ENCODE measurements at regions not wholly inside any gene's neighbourhood (a gene's known extent, or its start where the extent isn't known, plus 50 kb on each side); places are given as distances from the start of the nearest gene placed in this dataset.

DNA sequence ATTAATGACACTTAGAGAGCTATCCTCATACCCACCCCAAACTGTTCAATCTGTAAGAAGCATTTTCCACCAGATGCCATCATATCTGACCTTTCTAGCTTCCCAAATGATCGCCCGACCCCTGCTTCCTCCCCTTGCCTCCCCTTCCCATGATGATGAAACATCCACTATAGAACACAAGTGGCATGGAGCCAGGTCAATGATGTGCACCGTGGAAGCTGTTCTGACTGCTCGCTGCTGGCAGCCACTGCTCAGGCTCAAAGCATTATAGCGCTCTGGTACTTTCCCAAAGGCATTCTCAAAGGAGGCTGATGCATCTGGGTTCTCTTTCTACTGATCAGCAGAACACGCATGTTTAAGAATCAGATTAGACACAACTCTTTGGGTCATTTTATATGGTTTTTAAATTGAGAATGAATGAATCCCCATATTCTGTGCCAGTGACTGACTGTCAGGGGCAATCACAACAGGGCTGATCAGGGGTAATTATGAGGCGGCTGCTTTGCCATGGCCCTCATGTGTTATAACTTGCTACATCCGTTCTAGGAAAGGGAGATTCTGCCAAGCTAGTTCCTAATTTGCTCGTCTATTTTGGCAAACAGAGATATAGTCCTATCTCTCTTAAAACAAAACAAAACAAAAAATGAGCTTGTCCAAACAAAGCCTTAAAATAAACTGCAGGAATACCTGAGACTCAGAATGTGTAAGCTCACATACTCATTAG, 343.7 kb downstream of the ENC1 start:
- Histone ChIP-seq H3K36me3 (replicated peaks; ENCODE audit: insufficient read depth, low read length) (no peaks in the 10 kb centered on the region), H3K4me3 (ENCODE audit: low read length) (no peak overlapping the region), H3K27me3 (replicated peaks; ENCODE audit: insufficient read depth, low read length) (no peaks in the 10 kb centered on the region), H3K4me2 (ENCODE audit: low read depth, low read length) (no peak overlapping the region), H3K4me1 (ENCODE audit: low read length) (no peaks in the 10 kb centered on the region), H3K79me2 (ENCODE audit: low read length) (no peaks in the 10 kb centered on the region), H3K9me3 (replicated peaks; ENCODE audit: insufficient read depth, low read length) (no peaks in the 10 kb centered on the region), H3F3A (ENCODE audit: insufficient read depth, low read length) (no peaks in the 10 kb centered on the region), H4K20me1 (ENCODE audit: insufficient read depth, low read length) (no peaks in the 10 kb centered on the region), H3K27ac (ENCODE audit: low read length) (no peak overlapping the region), H2AFZ (ENCODE audit: low read length) (no peak overlapping the region), H3K9me2 (replicated peaks; ENCODE audit: insufficient read depth, low read length) (no peaks in the 10 kb centered on the region), H3K9ac (ENCODE audit: low read length) (no peak overlapping the region)
- no peak for DNase-seq
- TF ChIP-seq EZH2 (optimal IDR thresholded peaks at IDR 0.05; ENCODE audit: low read depth, low read length) (no peak), EZH2phosphoT487 (IDR thresholded peaks at IDR 0.05; ENCODE audit: low read length) (no peak)
- TF ChIP-seq, protein P1, sequence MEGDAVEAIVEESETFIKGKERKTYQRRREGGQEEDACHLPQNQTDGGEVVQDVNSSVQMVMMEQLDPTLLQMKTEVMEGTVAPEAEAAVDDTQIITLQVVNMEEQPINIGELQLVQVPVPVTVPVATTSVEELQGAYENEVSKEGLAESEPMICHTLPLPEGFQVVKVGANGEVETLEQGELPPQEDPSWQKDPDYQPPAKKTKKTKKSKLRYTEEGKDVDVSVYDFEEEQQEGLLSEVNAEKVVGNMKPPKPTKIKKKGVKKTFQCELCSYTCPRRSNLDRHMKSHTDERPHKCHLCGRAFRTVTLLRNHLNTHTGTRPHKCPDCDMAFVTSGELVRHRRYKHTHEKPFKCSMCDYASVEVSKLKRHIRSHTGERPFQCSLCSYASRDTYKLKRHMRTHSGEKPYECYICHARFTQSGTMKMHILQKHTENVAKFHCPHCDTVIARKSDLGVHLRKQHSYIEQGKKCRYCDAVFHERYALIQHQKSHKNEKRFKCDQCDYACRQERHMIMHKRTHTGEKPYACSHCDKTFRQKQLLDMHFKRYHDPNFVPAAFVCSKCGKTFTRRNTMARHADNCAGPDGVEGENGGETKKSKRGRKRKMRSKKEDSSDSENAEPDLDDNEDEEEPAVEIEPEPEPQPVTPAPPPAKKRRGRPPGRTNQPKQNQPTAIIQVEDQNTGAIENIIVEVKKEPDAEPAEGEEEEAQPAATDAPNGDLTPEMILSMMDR (IDR thresholded peaks at IDR 0.05; ENCODE audit: low read length), result no peak

DNA sequence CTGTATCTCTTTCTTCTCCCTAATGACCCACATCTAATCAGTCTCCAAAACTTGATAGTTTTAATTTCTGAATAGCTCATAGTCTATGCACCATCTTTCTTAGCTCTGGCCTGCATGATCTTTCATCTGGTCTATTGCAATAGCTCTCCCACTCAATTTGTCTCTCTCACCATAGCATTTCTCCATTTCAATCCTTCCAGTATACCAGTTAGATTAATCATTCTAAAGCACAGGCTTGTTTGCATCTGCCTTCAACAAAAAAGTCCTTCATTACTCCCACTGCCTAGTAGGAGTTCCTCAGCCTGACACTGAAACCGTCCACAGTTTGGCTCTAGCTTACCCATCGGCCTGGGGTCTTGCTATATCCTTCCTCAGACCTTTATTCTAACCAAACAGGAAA, 344.9 kb downstream of the ENC1 start:
- Histone ChIP-seq H2AFZ (ENCODE audit: low read length) (no peak overlapping the region), H3K4me2 (ENCODE audit: low read depth, low read length) (no peak overlapping the region), H3K9me2 (replicated peaks; ENCODE audit: insufficient read depth, low read length) (no peaks in the 10 kb centered on the region), H3K4me3 (ENCODE audit: low read length) (no peak overlapping the region), H3K79me2 (ENCODE audit: low read length) (no peaks in the 10 kb centered on the region), H3F3A (ENCODE audit: insufficient read depth, low read length) (no peaks in the 10 kb centered on the region), H3K27me3 (replicated peaks; ENCODE audit: insufficient read depth, low read length) (no peaks in the 10 kb centered on the region), H3K4me1 (ENCODE audit: low read length) (no peaks in the 10 kb centered on the region), H3K27ac (ENCODE audit: low read length) (no peak overlapping the region), H3K36me3 (replicated peaks; ENCODE audit: insufficient read depth, low read length) (no peaks in the 10 kb centered on the region), H3K9me3 (replicated peaks; ENCODE audit: insufficient read depth, low read length) (no peaks in the 10 kb centered on the region), H3K9ac (ENCODE audit: low read length) (no peak overlapping the region), H4K20me1 (ENCODE audit: insufficient read depth, low read length) (no peaks in the 10 kb centered on the region)
- no peak for DNase-seq
- TF ChIP-seq EZH2 (optimal IDR thresholded peaks at IDR 0.05; ENCODE audit: low read depth, low read length), result no peak
- TF ChIP-seq EZH2phosphoT487 (IDR thresholded peaks at IDR 0.05; ENCODE audit: low read length), result no peak
- TF ChIP-seq, protein P1 (IDR thresholded peaks at IDR 0.05; ENCODE audit: low read length), result no peak

DNA sequence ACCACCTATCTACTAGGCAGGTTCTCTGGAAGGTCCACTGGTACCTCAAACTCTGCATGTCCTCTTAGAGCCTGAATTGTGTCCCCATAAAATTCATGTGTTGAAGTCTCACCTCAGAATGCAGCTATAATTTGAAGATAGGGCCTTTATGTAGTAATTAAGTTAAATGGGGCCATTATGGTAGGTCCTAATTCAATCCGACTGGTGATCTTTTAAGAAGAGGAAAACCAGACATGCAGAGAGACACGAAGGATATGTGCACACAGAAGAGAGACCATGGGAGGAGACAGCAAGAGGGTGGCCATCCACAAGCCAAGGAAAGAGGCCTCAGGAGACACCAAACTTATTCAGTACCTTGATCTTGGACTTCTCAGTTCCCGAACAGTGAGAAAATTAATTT, 345.4 kb downstream of the ENC1 start:
- Histone ChIP-seq H3K9me2 (replicated peaks; ENCODE audit: insufficient read depth, low read length) (no peaks in the 10 kb centered on the region), H3K4me1 (ENCODE audit: low read length) (no peaks in the 10 kb centered on the region), H3K9ac (ENCODE audit: low read length) (no peak overlapping the region), H3K36me3 (replicated peaks; ENCODE audit: insufficient read depth, low read length) (no peaks in the 10 kb centered on the region), H3K27ac (ENCODE audit: low read length) (no peak overlapping the region), H3F3A (ENCODE audit: insufficient read depth, low read length) (no peaks in the 10 kb centered on the region), H4K20me1 (ENCODE audit: insufficient read depth, low read length) (no peaks in the 10 kb centered on the region), H3K79me2 (ENCODE audit: low read length) (no peaks in the 10 kb centered on the region), H2AFZ (ENCODE audit: low read length) (no peak overlapping the region), H3K4me3 (ENCODE audit: low read length) (no peak overlapping the region), H3K9me3 (replicated peaks; ENCODE audit: insufficient read depth, low read length) (no peaks in the 10 kb centered on the region), H3K4me2 (ENCODE audit: low read depth, low read length) (no peak overlapping the region), H3K27me3 (replicated peaks; ENCODE audit: insufficient read depth, low read length) (no peaks in the 10 kb centered on the region)
- DNase-seq, result no peak
- TF ChIP-seq, protein P1 (IDR thresholded peaks at IDR 0.05; ENCODE audit: low read length), result no peak
